Prostate gland (tissue), 2 donors: ENCODE measurements at regions not wholly inside any gene's neighbourhood (a gene's known extent, or its start where the extent isn't known, plus 50 kb on each side); places are given as distances from the start of the nearest gene placed in this dataset.

ENCODE experiments used
- DNase-seq: peaks from one replicate; pipeline ENCODE4 v3.0.0-alpha.2; 2019; ENCODE audit warnings: low spot score
- H3K27ac ChIP-seq, 2 donors: fragments of 200-600 bp; sonication (generic); 2 replicates each; pipeline ENCODE4 v1.5.1; 2017 to 2019
- H3K27me3 ChIP-seq: fragments of 200-600 bp; sonication (generic); replicated peaks from 2 replicates; pipeline ENCODE4 v1.5.1; 2019; ENCODE audit not compliant: insufficient read depth
- H3K36me3 ChIP-seq, 2 donors: fragments of 200-600 bp; sonication (generic); 1 replicate in 1 of 2; 2 replicates in 1 of 2; pipeline versions ENCODE4 v1.5.1 to v1.8.1; 2017 to 2019
- H3K4me1 ChIP-seq: fragments of 200-600 bp; sonication (generic); replicated peaks from 2 replicates; pipeline ENCODE4 v1.5.1; 2019
- H3K4me3 ChIP-seq, 2 donors: fragments of 200-600 bp; sonication (generic); 2 replicates each; pipeline ENCODE4 v1.5.1; 2017 to 2019
- H3K9me3 ChIP-seq: fragments of 200-600 bp; sonication (generic); 2 replicates; pipeline ENCODE4 v1.5.1; 2017
- CTCF ChIP-seq, 4 experiments: fragments of 200-600 bp in 2 of 4; fragments of 450-650 bp in 2 of 4; sonication (generic) in 2 of 4; IDR thresholded peaks; 1 replicate in 3 of 4; 2 replicates in 1 of 4; pipeline ENCODE4 v1.5.1; 2016 to 2019; ENCODE audit warnings: antibody characterized with exemption in 4 of 4, mild to moderate bottlenecking in 2 of 4, moderate library complexity in 2 of 4
- POLR2A ChIP-seq: fragments of 450-650 bp; IDR thresholded peaks from one replicate; pipeline ENCODE4 v1.6.1; 2016; ENCODE audit warnings: antibody characterized with exemption, mild to moderate bottlenecking
- POLR2AphosphoS5 ChIP-seq: sonication (generic); formaldehyde crosslinking; IDR thresholded peaks from one replicate; pipeline ENCODE4 v1.6.1; 2017; ENCODE audit warnings: antibody characterized with exemption
- WGBS: methylation state at CpG from one replicate; pipeline ENCODE4 v1.1.5; 2018; 5-methylcytosine and 5-hydroxymethylcytosine counted together
- intact Hi-C: fragments of 100-400 bp; cut with DNase I; formaldehyde crosslinking; loops from one replicate; pipeline ENCODE4 v1.14.2; 2022

- Histone ChIP-seq H3K27me3 (no peaks in the 10 kb centered on the region), H3K27ac (no peak overlapping the region), H3K36me3 (no peaks in the 10 kb centered on the region), H3K4me3 (no peak overlapping the region), H3K4me1 (no peaks in the 10 kb centered on the region), H3K9me3 (no peaks in the 10 kb centered on the region)
- no peak for DNase-seq
- intact Hi-C loops, result no loop called here
- TF ChIP-seq POLR2A (no peak), POLR2AphosphoS5 (no peak), CTCF (IDR thresholded peaks at IDR 0.05) (no peak)
Observed at GRCh38 chr11:23058656-23059055, 198.4 kb upstream of the CCDC179 start.

GRCh38 chr11:23063276-23063675 is 203.0 kb upstream of the CCDC179 start:
- intact Hi-C loops, result no loop called here
- TF ChIP-seq POLR2AphosphoS5 (peak; percentile 13), CTCF (IDR thresholded peaks at IDR 0.05) (no peak)
- no peak for DNase-seq

GRCh38 chr11:23078289-23078971 is 218.2 kb upstream of the CCDC179 start:
- H3K27ac ChIP-seq, result no peak overlapping the region
- 77% methylated on average over 5 of the region's 5 CpGs for WGBS
- no peaks in the 10 kb centered on the region for H3K36me3 ChIP-seq
- no peak for DNase-seq
- H3K4me3 ChIP-seq, result no peak overlapping the region
- no peaks in the 10 kb centered on the region for H3K4me1 ChIP-seq
- TF ChIP-seq POLR2A (no peak), POLR2AphosphoS5 (no peak), CTCF (IDR thresholded peaks at IDR 0.05) (no peak)
- no peaks in the 10 kb centered on the region for H3K27me3 ChIP-seq
- intact Hi-C loops, result no loop called here
- H3K9me3 ChIP-seq, result no peaks in the 10 kb centered on the region

More at GRCh38 chr11:23063276-23063675, 203.0 kb upstream of the CCDC179 start:
- Histone ChIP-seq H3K4me3 (no peak overlapping the region), H3K27ac (no peak overlapping the region), H3K36me3 (no peaks in the 10 kb centered on the region), H3K4me1 (no peaks in the 10 kb centered on the region), H3K9me3 (no peaks in the 10 kb centered on the region), H3K27me3 (no peaks in the 10 kb centered on the region)

- H3K4me1 ChIP-seq, result no peaks in the 10 kb centered on the region
- H3K4me3 ChIP-seq, result no peak overlapping the region
- no peaks in the 10 kb centered on the region for H3K27me3 ChIP-seq
- TF ChIP-seq CTCF (IDR thresholded peaks at IDR 0.05), result no peak
- TF ChIP-seq POLR2A, result no peak
- TF ChIP-seq POLR2AphosphoS5, result no peak
- no peak for DNase-seq
- no peaks in the 10 kb centered on the region for H3K9me3 ChIP-seq
- no peak overlapping the region for H3K27ac ChIP-seq
- intact Hi-C loops, result no loop called here
- H3K36me3 ChIP-seq, result no peaks in the 10 kb centered on the region
- WGBS, result 12% methylated on average over 3 of the region's 3 CpGs
Observed at GRCh38 chr11:23079382-23079813, 219.1 kb upstream of the CCDC179 start.

- Histone ChIP-seq H3K4me3 (no peak overlapping the region), H3K27me3 (no peaks in the 10 kb centered on the region), H3K36me3 (no peaks in the 10 kb centered on the region), H3K9me3 (no peaks in the 10 kb centered on the region), H3K4me1 (no peaks in the 10 kb centered on the region), H3K27ac (no peak overlapping the region)
- WGBS, result 76% methylated on average over 4 of the region's 4 CpGs
- TF ChIP-seq POLR2AphosphoS5, result no peak
- no peak for TF ChIP-seq POLR2A
- TF ChIP-seq CTCF (IDR thresholded peaks at IDR 0.05), result no peak
- intact Hi-C loops, result no loop called here
- no peak for DNase-seq
Observed at GRCh38 chr11:23087407-23087806, 227.1 kb upstream of the CCDC179 start.
